GM19455 (cell line): ENCODE measurements at regions not wholly inside any gene's neighbourhood (a gene's known extent, or its start where the extent isn't known, plus 50 kb on each side); places are given as distances from the start of the nearest gene placed in this dataset.
"Not testable (repeated sequence)": the region's sequence is repeated elsewhere in the genome, so short reads cannot be mapped to it uniquely, and the experiment has no call there.

Experiments
- ATAC-seq: cut with Tn5 transposase; IDR thresholded peaks from one replicate; pipeline ENCODE4 v1.9.1; 2021; ENCODE audit not compliant: unreplicated experiment

DNA sequence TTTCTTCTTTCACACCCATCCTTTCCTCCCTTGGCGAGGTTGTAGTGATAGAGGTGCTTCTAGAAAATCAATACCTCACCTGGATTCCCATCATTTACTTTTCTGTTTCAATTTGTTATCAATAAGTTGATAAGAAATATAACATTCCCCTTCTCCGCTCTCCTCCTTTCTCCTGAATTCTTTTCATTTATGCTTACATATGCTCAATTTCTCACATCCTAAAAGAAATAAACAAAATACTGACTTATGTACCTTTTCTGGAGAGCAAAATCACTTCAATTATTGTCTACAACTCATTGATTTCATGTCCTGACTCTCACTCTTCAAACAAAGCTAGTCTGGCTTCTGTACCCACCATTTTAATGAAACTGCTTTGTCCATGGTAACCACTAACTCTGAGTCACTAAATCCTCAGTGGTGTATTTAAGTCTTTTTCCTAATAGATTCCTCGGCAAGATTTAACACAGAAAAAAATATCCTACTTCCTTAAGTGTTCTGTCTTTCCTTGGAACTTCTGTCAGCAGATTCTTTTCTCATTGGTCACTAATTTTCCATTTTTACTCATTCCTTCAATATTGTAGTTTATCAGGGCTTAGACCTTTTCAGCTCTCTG, 289.6 kb downstream of the RFPL4B start:
- no peak for ATAC-seq

DNA sequence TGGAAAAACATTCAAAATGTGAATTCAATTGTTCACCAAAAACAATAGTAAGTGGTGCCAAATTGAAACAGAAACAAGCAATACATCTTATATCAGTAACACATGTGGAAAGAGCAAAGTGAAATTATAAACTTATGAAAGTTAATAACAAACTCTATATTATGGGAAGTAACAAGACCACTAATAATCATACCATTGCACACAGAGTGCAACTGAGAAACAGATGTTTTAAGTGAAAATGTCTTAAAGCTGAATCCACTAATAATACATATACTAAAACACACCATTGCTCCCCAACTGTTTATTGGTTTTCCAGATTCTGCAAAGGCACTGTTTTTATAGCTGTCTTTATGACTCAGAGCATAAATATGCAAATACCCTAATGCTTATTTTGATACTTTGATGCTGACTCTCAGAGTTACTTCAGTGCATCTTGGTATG, 292.3 kb downstream of the RFPL4B start:
- no peak for ATAC-seq

DNA sequence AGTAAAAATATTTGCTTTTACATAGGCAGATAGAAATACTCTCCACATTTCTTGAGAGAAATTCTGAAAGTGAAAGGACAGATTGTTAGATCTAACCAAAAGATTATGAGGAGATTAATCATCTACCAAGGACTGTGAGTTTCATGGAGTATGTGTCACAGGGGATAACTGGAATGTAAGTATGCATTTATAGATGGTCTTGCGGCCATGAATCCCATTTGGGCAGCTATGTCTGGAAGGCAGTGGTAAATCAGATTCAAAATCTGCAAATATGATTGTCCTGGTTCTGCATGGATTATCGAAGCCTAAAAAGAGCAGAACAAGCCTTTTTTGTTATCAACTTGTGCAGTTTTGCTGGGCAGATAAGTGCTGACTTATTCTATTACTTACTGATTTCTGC, 293.8 kb downstream of the RFPL4B start:
- ATAC-seq, result no peak

DNA sequence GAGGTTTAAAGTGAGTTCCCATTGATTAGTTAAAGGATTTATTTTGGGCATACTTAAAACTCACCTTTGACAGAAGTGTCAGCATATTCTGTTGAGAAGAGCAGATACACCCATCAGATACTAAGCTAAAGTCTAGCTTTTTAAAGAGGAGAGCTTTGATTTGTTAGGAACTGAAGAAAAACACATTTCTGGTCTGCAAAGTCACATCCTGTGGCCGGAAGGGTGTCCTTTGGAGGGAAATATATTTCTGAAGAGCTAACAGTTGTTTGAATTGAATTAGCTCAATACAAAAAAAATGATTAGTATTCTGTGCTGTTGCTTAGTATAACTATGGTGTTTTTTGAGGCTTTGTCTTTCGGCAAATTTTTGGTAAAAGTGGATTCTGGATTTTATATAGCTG, 302.7 kb downstream of the RFPL4B start:
- ATAC-seq, result no peak

DNA sequence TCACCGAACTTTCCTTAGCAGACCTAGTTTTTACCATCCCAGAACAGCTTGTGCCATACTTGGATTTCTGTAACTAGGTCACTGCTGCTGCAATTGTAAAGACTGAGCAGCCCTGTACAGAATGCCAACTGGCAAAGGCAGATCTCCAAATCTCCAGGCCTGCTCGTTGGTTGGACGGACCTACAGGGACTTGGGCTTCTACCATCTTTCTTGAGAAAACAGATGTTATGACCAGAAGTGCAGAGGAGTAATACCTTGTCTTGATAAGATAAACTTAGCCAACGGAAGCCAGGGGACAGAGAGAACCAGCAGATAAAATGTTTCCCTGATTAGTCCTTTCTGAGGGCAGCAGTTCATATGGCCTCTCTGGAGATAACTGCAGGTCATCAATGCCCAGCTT, 304.1 kb downstream of the RFPL4B start:
- no peak for ATAC-seq

DNA sequence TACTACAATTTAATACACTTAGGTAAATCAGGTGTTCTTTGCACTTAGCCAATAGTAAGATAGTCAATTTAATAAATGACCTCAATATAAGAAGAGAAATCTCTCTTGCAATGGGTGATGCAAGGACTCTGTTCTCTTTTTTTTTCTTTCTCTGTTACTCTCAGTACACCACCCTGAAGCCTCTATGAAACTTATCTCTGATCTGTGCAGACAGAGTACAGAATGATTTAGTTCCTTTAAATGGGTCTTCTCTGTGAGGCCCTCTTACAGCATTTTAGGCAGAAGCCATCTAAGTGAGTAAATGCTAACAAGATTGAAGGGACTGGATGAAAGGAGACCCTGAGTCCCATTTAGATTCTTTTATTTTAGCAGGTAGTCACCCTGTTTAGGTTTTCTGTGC, 312.8 kb downstream of the RFPL4B start:
- ATAC-seq, result no peak

DNA sequence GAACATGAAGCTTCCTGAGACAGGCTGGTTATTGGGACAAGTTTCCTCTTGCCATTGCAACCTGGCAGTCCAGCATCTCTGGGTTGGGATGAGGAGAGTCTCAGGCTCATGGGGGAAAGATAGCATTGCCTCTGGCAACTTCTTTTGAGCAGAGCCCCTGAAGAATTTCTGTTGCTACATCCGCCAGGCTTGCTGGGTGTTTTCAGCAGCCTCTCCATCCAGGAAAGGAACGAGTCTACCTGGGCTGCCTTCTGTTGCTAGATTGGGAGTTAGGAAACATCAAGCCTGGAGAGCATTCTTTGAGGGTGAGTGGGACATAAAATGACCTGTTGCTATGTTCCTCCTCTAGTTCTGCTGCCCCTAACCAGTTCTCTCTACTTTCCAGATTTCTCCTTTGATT, 313.5 kb downstream of the RFPL4B start:
- ATAC-seq, result no peak

DNA sequence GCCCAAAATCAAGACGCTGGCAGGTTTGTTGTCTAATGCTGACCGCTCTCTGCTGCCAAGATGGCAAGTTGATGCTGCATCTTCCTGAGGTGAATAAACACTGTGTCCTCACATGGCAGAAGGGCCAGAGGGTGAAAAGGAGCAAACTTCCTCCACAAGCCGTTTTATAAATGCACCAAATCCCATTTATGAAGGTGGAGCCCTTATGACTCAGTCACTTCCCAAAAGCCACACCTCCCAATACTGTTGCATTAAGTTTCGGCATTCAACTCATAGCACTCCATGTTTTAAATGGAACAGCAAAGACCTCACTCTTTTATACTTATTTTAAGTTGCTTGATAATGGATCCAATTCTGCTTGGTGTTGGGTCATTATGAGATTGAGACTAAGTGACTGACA, 316.6 kb downstream of the RFPL4B start:
- ATAC-seq, result no peak

DNA sequence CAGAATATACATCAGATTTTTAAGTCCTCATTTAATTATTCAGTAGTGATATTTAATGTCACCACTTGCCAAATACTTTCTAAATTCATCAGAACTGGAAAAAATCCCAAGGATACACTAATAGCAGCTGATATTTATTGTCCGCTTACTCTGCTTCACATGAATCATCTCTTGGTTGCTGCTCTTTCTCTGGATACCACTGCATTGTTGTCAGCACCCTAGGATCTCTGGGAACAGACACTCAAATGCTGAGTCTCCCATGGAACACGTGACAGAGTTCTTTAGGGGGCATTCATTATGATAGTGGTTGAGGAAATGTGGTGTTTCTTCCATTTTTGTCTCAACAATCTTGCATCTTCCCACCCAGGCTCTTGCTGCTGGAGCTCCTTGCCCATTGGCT, 318.0 kb downstream of the RFPL4B start:
- no peak for ATAC-seq

DNA sequence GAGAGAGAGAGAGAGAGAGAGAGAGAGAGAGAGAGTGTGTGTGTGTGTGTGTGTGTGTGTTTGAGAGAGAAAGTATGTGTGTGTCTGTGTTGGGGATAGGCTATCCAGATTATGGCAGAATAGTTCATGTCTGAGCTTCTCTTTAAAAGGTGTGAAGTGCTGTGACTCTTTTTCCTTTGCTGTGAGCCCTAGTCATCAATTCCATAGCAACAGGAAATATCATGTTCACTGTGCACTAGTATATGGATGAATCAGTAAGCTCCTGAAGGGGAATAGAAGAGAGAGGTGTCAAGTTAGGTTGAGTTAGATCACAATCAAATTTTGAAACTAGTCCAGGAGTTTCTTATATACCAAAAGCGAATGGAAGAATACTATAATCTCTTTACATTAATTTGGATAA, 318.7 kb downstream of the RFPL4B start:
- ATAC-seq, result no peak

DNA sequence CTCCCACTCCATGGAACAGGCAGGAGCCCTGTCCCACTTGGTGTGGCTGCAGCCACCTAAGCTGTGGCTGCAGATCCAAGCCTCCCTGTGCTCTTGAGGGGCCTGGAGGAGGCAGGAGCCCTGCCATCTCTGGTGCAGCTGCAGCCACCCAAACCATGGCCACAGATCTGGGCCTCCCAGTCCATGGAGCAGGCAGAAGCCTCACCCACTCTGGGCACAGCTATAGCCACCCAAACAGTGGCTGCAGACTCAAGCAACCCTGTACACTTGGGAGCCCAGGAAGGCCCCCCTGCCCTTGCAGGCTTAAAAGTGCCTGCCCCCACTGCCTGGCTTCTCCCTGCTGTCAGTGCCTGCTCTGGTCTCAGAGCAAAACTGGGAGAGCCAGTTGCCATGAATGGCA, 320.3 kb downstream of the RFPL4B start:
- no peak for ATAC-seq

DNA sequence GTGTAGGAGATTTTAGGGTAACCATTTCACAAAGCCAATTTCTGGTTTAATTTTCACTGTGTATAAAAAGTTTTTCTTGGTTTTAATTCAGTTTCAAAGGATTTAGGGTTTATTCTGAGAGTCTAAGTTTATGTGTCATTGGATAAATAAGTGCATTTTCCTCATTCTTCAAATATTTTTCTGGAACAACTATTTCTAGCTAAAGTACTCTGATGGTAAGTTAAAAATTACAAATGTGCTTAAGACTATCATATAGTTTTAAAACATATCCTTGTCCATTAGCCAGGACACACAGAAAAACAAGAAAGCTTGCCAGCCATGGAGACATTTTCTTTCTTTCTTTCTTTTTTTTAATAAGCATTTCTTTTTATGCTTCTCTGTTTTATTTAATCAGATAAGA, 333.0 kb downstream of the RFPL4B start:
- ATAC-seq, result no peak

DNA sequence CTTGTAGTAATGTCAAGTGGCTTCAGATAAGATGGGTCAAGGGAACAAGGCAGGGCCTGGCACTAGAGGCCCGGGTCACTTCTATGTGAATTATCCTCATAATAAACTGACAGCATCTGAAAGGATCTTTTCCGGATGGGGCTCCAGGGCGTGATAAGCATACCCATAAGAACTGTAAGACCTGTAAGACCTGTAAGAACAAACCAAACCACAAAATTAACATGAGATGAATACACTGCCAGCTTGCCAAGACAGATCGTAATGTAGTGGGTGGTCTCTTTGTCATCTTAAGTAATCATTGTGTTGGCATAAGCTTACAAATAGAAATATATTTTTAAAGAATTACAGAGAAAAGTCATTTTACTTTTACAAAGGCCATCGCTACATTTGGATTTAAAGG, 334.9 kb downstream of the RFPL4B start:
- ATAC-seq, result no peak

DNA sequence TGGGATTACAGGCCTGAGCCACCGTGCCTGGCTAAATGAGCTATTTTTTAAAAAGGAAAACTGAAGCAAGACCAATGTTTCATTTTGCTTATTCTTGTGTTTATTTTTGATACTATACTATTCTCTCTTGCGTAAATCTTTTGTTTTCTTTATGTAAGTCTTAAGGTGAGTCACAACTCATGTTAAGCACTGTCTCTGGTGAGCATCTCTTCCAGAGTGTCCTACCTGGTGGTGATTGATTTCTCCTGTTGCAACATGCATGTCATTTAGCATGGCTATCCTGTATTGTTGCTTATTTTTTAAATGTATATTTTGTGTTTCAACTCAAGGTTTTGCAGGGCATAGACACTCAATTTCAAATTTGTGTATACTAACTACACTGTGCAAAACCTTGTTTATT, 336.0 kb downstream of the RFPL4B start:
- ATAC-seq, result no peak

DNA sequence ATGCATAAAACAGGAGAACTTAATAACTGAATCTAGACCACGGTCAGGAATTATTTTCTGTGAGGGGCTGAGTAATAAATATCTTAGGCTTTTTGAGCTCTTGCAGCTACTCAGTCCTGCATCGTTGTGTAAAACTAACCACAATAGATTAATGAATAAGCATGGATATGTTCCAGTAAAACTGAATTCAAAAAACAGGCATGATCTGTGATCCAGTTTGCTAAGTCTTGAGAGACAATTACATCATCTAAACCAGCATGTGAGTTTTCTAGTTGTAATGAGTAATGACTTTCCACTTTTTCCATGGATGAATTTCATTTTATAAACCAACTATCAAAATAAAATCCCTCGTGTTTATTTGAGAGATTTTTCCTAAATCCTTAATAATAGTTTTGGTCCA, 336.8 kb downstream of the RFPL4B start:
- no peak for ATAC-seq

DNA sequence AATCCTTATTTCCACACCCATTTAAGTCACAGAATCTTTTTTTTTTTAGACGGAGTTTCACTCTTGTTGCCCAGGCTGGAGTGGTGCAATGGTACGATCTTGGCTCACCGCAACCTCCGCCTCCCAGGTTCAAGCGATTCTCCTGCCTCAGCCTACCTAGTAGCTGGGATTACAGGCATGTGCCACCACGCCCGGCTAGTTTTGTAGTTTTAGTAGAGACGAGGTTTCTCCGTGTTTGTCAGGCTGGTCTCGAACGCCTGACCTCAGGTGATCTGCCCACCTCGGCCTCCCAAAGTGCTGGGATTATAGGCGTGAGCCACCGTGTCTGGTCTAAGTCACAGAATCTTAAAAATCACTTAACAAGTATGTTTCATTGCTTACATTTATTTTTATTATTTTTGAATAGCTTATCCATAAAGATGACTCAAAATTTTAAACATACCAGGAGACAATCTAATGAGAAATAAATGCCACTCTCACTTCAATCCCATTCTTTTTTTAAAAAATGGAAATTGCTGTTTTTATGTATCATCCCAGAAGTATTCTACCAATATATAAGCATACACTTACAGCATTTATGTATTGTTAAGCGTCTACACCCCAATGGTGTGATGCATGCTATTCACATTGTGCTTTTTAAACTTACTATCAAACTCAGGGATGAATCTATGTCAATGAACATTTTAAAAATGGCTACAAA, 338.5 kb downstream of the RFPL4B start:
- not testable (repeated sequence) for ATAC-seq

DNA sequence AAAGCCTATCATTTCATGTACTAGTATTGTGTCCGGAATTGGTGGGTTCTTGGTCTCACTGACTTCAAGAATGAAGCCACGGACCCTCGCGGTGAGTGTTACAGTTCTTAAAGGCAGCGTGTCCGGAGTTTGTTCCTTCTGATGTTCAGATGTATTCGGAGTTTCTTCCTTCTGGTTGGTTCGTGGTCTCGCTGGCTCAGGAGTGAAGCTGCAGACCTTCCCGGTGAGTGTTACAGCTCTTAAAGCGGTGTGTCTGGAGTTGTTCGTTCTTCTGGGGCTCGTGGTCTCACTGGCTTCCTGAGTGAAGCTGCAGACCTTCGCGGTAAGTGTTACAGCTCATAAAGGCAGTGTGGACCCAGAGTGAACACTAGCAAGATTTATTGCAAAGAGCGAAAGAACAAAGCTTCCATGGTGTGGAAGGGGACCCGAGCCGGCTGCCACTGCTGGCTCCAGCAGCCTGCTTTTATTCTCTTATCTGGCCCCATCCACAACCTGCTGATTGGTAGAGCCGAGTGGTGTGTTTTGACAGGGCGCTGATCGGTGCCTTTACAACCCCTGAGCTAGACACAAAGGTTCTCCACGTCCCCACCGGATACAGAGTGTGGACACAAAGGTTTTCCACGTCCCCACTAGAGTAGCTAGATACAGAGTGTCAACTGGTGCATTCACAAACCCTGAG, 341.5 kb downstream of the RFPL4B start:
- not testable (repeated sequence) for ATAC-seq

DNA sequence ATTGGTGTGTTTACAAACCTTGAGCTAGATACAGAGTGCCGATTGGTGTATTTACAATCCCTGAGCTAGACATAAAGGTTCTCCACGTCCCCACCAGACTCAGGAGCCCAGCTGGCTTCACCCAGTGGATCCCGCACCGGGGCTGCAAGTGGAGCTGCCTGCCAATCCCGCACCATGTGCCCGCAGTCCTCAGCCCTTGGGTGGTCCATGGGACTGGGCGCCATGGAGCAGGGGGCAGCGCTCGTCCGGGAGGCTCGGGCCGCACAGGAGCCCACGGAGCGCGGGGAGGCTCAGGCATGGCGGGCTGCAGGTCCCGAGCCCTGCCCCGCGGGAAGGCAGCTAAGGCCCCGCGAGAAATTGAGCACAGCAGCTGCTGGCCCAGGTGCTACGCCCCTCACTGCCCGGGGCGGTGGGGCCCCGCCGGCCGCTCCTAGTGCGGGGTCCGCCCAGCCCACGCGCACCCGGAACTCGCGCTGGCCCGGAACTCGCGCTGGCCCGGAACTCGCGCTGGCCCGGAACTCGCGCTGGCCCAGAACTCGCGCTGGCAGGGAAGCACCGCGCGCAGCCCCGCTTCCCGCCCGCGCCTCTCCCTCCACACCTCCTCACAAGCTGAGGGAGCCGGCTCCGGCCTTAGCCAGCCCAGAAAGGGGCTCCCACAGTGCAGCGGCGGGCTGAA, 342.2 kb downstream of the RFPL4B start:
- ATAC-seq, result not testable (repeated sequence)

DNA sequence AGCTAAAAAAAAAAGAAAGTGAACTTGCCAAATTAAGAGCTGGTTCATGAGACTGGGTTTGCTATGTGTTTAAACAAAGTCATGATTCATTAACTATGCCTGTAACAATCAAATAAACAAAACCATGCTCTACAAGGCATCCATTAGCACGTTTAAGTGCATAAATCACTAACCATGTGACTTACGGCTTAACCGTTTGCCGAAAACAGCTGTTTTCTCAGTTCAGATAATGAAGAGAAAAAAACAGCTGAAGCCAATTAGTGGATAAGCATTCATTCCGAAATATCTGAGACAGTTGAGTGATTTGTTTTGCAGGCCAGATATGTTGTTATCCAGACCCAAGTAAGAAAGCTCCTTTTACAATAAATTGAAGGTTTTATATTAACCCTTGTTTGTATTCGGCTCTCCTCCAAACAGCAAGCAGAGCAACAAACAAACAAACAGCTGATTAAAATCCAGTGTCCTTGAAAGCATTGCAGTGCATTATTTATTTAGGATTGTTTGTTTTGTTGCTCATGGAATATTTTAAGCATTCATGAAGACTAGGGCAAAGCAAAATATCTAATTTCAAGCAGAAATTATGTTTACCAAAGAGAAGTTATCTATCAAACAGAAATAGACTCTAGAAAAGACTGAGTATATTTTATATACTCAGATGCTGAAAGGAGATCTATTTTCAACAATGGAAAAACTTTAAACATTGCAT, 343.5 kb downstream of the RFPL4B start:
- no peak for ATAC-seq

DNA sequence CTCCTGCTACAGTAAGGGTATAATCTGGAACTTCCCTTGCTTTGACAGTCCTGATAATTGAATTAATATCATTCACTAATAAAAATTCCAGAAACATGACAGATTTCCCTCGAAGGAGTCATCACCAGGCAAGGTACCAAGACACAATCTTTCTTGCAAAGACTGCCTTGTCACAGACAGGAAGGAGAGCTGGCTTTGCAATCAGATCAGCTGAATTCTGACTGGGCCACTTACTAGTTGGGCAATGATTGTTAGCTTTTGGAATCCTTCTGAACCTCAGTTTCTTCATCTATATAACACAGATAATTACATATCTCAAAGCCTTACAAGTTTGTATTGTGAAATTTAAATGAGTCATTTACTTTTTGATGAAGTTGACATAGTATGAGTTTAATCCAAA, 344.2 kb downstream of the RFPL4B start:
- ATAC-seq, result no peak

DNA sequence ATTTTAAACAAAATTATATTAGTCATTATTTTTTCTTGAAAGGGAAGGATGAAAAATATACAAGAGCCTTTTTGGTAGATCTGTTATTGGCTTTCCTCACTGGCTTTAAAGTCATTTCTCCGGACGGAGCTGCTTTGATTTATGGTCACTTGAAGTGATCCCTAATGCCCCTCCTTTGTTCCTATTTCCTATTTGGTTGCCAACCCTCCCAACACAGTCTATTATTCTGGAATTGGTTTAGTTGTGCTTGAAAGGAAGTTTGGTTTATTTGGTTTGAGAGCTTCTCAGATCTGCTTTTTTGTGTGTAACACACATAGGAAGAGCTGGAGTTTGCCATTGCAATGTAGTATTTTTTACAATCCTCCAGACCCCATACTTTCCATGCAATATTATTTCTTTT, 347.9 kb downstream of the RFPL4B start:
- no peak for ATAC-seq
